ENCODE measurements at regions not wholly inside any gene's neighbourhood (a gene's known extent, or its start where the extent isn't known, plus 50 kb on each side); places are given as distances from the start of the nearest gene placed in this dataset.

DNA sequence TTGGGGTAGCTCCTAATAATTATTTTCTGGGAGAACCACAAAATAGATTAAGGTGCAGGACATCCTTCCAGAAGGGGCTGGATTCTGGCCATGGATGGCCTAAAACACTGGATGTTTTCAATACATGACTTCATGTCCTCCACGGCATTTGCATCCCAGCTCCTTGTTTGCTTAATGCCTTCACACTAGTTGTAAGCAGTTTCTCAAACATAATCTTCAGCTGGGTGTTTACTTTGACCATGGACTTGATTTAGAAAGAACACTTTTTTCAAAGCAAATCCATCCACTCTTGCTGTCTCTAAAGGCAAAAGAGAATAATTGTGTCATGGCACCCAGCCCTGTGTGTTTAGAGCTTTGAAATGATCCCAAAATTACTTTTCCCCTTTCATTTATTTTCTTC, 82.5 kb upstream of the GSX1 start:
- Histone ChIP-seq H3K27ac (no peak overlapping the region), H3K27me3 (no peaks in the 10 kb centered on the region), H3K4me3 (no peak overlapping the region), H3K36me3 (no peaks in the 10 kb centered on the region), H3K9me3 (no peaks in the 10 kb centered on the region), H3K4me1 (no peaks in the 10 kb centered on the region)
- intact Hi-C loops (cut with DNase I), result loop anchor here in 1 of 2 donors (10.0 kb wide), 1 partner anchor 175 kb away; no protein-coding TSS in a partner anchor
- DNase-seq (no peak), ATAC-seq (no peak)
- TF ChIP-seq, protein P1, sequence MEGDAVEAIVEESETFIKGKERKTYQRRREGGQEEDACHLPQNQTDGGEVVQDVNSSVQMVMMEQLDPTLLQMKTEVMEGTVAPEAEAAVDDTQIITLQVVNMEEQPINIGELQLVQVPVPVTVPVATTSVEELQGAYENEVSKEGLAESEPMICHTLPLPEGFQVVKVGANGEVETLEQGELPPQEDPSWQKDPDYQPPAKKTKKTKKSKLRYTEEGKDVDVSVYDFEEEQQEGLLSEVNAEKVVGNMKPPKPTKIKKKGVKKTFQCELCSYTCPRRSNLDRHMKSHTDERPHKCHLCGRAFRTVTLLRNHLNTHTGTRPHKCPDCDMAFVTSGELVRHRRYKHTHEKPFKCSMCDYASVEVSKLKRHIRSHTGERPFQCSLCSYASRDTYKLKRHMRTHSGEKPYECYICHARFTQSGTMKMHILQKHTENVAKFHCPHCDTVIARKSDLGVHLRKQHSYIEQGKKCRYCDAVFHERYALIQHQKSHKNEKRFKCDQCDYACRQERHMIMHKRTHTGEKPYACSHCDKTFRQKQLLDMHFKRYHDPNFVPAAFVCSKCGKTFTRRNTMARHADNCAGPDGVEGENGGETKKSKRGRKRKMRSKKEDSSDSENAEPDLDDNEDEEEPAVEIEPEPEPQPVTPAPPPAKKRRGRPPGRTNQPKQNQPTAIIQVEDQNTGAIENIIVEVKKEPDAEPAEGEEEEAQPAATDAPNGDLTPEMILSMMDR (IDR thresholded peaks at IDR 0.05), result no peak
- no peak for TF ChIP-seq POLR2A (IDR thresholded peaks at IDR 0.05)
- 27% methylated on average over 1 of the region's 1 CpG for WGBS (ENCODE audit: insufficient coverage, low coverage, low lambda C conversion rate, missing lambda C conversion rate)

DNA sequence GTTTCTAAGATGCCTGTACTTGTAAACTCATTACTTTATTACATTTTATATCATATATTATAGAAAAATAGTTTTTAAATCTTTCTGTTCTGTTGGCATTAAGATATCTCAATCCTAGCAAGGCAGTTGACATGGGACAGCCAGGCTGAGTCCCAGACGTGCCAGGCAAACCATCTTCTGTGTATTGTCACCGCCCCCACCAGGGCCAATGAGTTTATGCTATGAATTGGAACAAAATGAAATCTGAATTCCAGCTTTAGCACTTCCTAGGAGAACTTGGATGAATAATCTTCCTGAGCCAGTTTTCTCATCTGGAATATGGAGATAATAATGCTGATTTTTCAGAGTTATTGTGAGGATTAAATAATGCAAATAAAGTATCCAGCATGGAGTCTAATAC, 79.9 kb upstream of the GSX1 start:
- DNase-seq, result peak in 2 of 3 donors; percentile 47 to 57
- H3K36me3 ChIP-seq, result no peaks in the 10 kb centered on the region
- WGBS (ENCODE audit: insufficient coverage, low coverage, low lambda C conversion rate, missing lambda C conversion rate), result 23% methylated on average over 2 of the region's 2 CpGs
- TF ChIP-seq, protein P1 (IDR thresholded peaks at IDR 0.05), result peak; percentile 37 to 54 (median 46)
- no peak for TF ChIP-seq POLR2A (IDR thresholded peaks at IDR 0.05)
- ATAC-seq, result peak; percentile 80 to 90 (median 84)
- H3K4me1 ChIP-seq, result no peaks in the 10 kb centered on the region
- no peaks in the 10 kb centered on the region for H3K27me3 ChIP-seq
- intact Hi-C loops (cut with DNase I), result loop anchor here in 1 of 2 donors (10.0 kb wide), 1 partner anchor 178 kb away; no protein-coding TSS in a partner anchor
- H3K4me3 ChIP-seq, result no peak overlapping the region
- H3K27ac ChIP-seq, result no peak overlapping the region
- no peaks in the 10 kb centered on the region for H3K9me3 ChIP-seq

DNA sequence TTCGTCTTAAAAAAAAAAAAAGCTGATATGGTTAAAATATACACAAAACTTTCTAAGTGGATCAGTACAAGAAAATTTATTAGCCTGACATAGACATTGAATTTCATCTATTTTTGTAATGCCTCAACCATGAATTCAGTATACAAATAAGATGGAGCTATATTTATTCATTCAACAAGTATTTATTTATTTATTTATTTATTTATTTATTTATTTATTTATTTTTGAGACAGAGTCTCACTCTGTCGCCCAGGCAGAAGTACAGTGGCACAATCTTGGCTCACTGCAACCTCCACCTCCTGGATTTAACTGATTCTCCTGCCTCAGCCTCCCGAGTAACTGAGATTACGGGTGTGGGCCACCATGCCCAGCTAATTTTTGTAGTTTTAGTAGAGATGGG, 78.5 kb upstream of the GSX1 start:
- H3K27ac ChIP-seq, result no peak overlapping the region
- ATAC-seq, result no peak
- TF ChIP-seq POLR2A (IDR thresholded peaks at IDR 0.05), result no peak
- TF ChIP-seq, protein P1 (IDR thresholded peaks at IDR 0.05), result no peak
- H3K36me3 ChIP-seq, result no peaks in the 10 kb centered on the region
- 62% methylated on average over 4 of the region's 4 CpGs for WGBS (ENCODE audit: insufficient coverage, low coverage, low lambda C conversion rate, missing lambda C conversion rate)
- no peaks in the 10 kb centered on the region for H3K27me3 ChIP-seq
- H3K4me3 ChIP-seq, result no peak overlapping the region
- DNase-seq, result no peak
- no peaks in the 10 kb centered on the region for H3K4me1 ChIP-seq
- no peaks in the 10 kb centered on the region for H3K9me3 ChIP-seq
- intact Hi-C loops (cut with DNase I), result loop anchor here in 1 of 2 donors (10.0 kb wide), 1 partner anchor 179 kb away; no protein-coding TSS in a partner anchor

DNA sequence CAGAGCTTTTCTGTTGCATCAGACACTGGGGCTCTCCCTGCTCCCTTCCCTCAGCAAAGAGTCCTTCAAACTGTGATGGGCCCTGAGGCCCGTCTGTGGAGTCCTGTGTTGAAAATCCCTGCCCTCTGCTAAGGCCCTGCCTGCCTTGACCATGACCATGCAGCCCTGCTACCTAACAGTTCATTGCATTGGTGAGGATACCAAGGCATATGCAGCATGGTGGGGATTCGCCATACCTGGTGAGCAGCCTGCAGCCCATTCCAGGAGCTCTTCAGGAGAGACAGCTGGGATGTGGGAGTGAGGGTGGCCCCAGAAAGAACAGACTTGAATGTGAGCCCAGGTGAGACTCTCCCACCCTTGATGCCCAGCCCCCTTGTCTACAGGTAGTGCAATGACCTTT, 70.6 kb upstream of the GSX1 start:
- no peak for ATAC-seq
- no CpG with 5 or more reads among the region's 2 CpGs for WGBS (ENCODE audit: insufficient coverage, low coverage, low lambda C conversion rate, missing lambda C conversion rate)

More for the DNA sequence above, 70.6 kb upstream of the GSX1 start:
- TF ChIP-seq POLR2A (IDR thresholded peaks at IDR 0.05), result no peak
- TF ChIP-seq, protein P1 (IDR thresholded peaks at IDR 0.05), result no peak
- Histone ChIP-seq H3K4me3 (no peak overlapping the region), H3K27me3 (no peaks in the 10 kb centered on the region), H3K9me3 (no peaks in the 10 kb centered on the region), H3K27ac (no peak overlapping the region), H3K36me3 (no peaks in the 10 kb centered on the region), H3K4me1 (no peaks in the 10 kb centered on the region)
- no peak for DNase-seq
- intact Hi-C loops (cut with DNase I), result no loop called here
